H9 (cell line): ENCODE measurements at regions not wholly inside any gene's neighbourhood (a gene's known extent, or its start where the extent isn't known, plus 50 kb on each side); places are given as distances from the start of the nearest gene placed in this dataset.

ENCODE experiments used
- DNase-seq: peaks from one replicate; pipeline ENCODE4 v3.0.0-alpha.2; 2017
- H2AFZ ChIP-seq: one replicate; pipeline ENCODE4 v1.6.1; 2013; ENCODE audit warnings: mild to moderate bottlenecking, low read length, control low read depth, moderate library complexity
- H2AK5ac ChIP-seq: 2 replicates; pipeline ENCODE4 v1.6.1; 2013; ENCODE audit warnings: low read length, control low read depth, mixed read lengths; ENCODE audit not compliant: insufficient read length
- H2BK120ac ChIP-seq: one replicate; pipeline ENCODE4 v1.6.1; 2013; ENCODE audit warnings: low read depth, mild to moderate bottlenecking, low read length, control low read depth, inconsistent platforms; ENCODE audit not compliant: poor library complexity, severe bottlenecking
- H2BK12ac ChIP-seq: 2 replicates; pipeline ENCODE4 v1.6.1; 2013; ENCODE audit warnings: low read length, control low read depth, mixed read lengths, low read depth; ENCODE audit not compliant: insufficient read length
- H2BK15ac ChIP-seq: 2 replicates; pipeline ENCODE4 v1.6.1; 2013; ENCODE audit warnings: low read depth, low read length, control low read depth
- H2BK20ac ChIP-seq: one replicate; pipeline ENCODE4 v1.6.1; 2013; ENCODE audit warnings: low read depth, mild to moderate bottlenecking, low read length, control low read depth, inconsistent platforms; ENCODE audit not compliant: poor library complexity, severe bottlenecking
- H2BK5ac ChIP-seq: 2 replicates; pipeline ENCODE4 v1.6.1; 2013; ENCODE audit warnings: low read length, control low read depth, mixed read lengths; ENCODE audit not compliant: insufficient read length
- H3K14ac ChIP-seq: 2 replicates; pipeline ENCODE4 v1.6.1; 2013; ENCODE audit warnings: low read length, control low read depth; ENCODE audit not compliant: insufficient read depth
- H3K18ac ChIP-seq: 2 replicates; pipeline ENCODE4 v1.6.1; 2013; ENCODE audit warnings: low read depth, mild to moderate bottlenecking, mixed read lengths, low read length, control low read depth; ENCODE audit not compliant: insufficient read length
- H3K23ac ChIP-seq: 2 replicates; pipeline ENCODE4 v1.6.1; 2013; ENCODE audit warnings: low read length, control low read depth, mixed read lengths, low read depth; ENCODE audit not compliant: insufficient read length
- H3K23me2 ChIP-seq: 2 replicates; pipeline ENCODE4 v1.6.1; 2013; ENCODE audit warnings: low read depth, mild to moderate bottlenecking, mixed read lengths, low read length, control low read depth; ENCODE audit not compliant: insufficient read length, poor library complexity, severe bottlenecking
- H3K27ac ChIP-seq: 2 replicates; pipeline ENCODE4 v1.5.1; 2013; ENCODE audit warnings: low read length, control low read depth, mixed read lengths, low read depth; ENCODE audit not compliant: insufficient read length
- H3K27me3 ChIP-seq: 2 replicates; pipeline ENCODE4 v1.6.1; 2013; ENCODE audit warnings: low read length, control low read depth, inconsistent platforms; ENCODE audit not compliant: insufficient read depth
- H3K4ac ChIP-seq: 2 replicates; pipeline ENCODE4 v1.6.1; 2013; ENCODE audit warnings: low read depth, mild to moderate bottlenecking, control low read depth, inconsistent platforms, low read length, moderate library complexity
- H3K4me1 ChIP-seq: 2 replicates; pipeline ENCODE4 v1.6.1; 2013; ENCODE audit warnings: low read length, control low read depth, inconsistent platforms; ENCODE audit not compliant: insufficient read depth
- H3K4me2 ChIP-seq: 2 replicates; pipeline ENCODE4 v1.6.1; 2013; ENCODE audit warnings: low read length, control low read depth, mixed read lengths; ENCODE audit not compliant: insufficient read length, insufficient read depth
- H3K56ac ChIP-seq: 2 replicates; pipeline ENCODE4 v1.6.1; 2013; ENCODE audit warnings: low read depth, mild to moderate bottlenecking, mixed read lengths, low read length, control low read depth; ENCODE audit not compliant: insufficient read length
- H3K79me1 ChIP-seq: 2 replicates; pipeline ENCODE4 v1.6.1; 2013; ENCODE audit warnings: low read depth, mild to moderate bottlenecking, moderate library complexity, low read length, control low read depth, inconsistent platforms; ENCODE audit not compliant: insufficient read depth, poor library complexity, severe bottlenecking
- H3K79me2 ChIP-seq: 2 replicates; pipeline ENCODE4 v1.6.1; 2013; ENCODE audit warnings: low read length, control low read depth, inconsistent platforms; ENCODE audit not compliant: insufficient read depth
- H3K9ac ChIP-seq: 2 replicates; pipeline ENCODE4 v1.6.1; 2013; ENCODE audit warnings: low read length, control low read depth, mixed read lengths; ENCODE audit not compliant: insufficient read length; ENCODE audit errors: extremely low read depth
- H3K9me3 ChIP-seq: one replicate; pipeline ENCODE4 v1.6.1; 2013; ENCODE audit warnings: low read depth, low read length, inconsistent platforms; ENCODE audit not compliant: control insufficient read depth
- H3T11ph ChIP-seq: one replicate; pipeline ENCODE4 v1.6.1; 2013; ENCODE audit warnings: mild to moderate bottlenecking, low read length, control low read depth, inconsistent platforms
- H4K20me1 ChIP-seq: one replicate; pipeline ENCODE4 v1.6.1; 2013; ENCODE audit not compliant: control insufficient read depth, insufficient read length, insufficient read depth
- H4K5ac ChIP-seq: 2 replicates; pipeline ENCODE4 v1.6.1; 2013; ENCODE audit warnings: low read depth, mild to moderate bottlenecking, mixed read lengths, low read length, control low read depth; ENCODE audit not compliant: insufficient read length
- H4K8ac ChIP-seq: replicated peaks from 2 replicates; pipeline ENCODE4 v1.6.1; 2013; ENCODE audit warnings: low read length, control low read depth, mixed read lengths, low read depth; ENCODE audit not compliant: insufficient read length
- H4K91ac ChIP-seq: 2 replicates; pipeline ENCODE4 v1.6.1; 2013; ENCODE audit warnings: low read depth, mild to moderate bottlenecking, moderate library complexity, mixed read lengths, low read length, control low read depth; ENCODE audit not compliant: insufficient read length
- H3K27ac Mint-ChIP-seq, 3 experiments: 2 replicates in 2 of 3; 3 replicates in 1 of 3; pipeline ENCODE4 v1.8.0; 2020 to 2021; ENCODE audit warnings: mixed read lengths in 3 of 3, mild to moderate bottlenecking in 1 of 3, moderate library complexity in 1 of 3
- H3K27me3 Mint-ChIP-seq: 2 replicates; pipeline ENCODE4 v1.8.0; 2021; ENCODE audit warnings: low read depth, mild to moderate bottlenecking, moderate library complexity, mixed read lengths
- H3K36me3 Mint-ChIP-seq, 3 experiments: 2 replicates in 2 of 3; 3 replicates in 1 of 3; pipeline ENCODE4 v1.8.0; 2020 to 2021; ENCODE audit warnings: low read depth in 3 of 3, mixed read lengths in 3 of 3; ENCODE audit not compliant: insufficient read depth in 1 of 3
- H3K4me1 Mint-ChIP-seq, 2 experiments: 2 replicates each; pipeline ENCODE4 v1.8.0; 2020; ENCODE audit warnings: mixed read lengths in 2 of 2
- H3K4me3 Mint-ChIP-seq, 2 experiments: 2 replicates in 1 of 2; 3 replicates in 1 of 2; pipeline ENCODE4 v1.8.0; 2020 to 2021; ENCODE audit warnings: mild to moderate bottlenecking in 2 of 2, mixed read lengths in 2 of 2, moderate library complexity in 1 of 2
- H3K9me3 Mint-ChIP-seq, 2 experiments: 2 replicates in 1 of 2; 3 replicates in 1 of 2; pipeline ENCODE4 v1.8.0; 2020; ENCODE audit warnings: mild to moderate bottlenecking in 2 of 2, mixed read lengths in 2 of 2, moderate library complexity in 1 of 2
- WGBS: extraction: QIAGEN DNeasy Blood & Tissue Kit; methylation state at CpG from one replicate; pipeline ENCODE4 v1.1.7; 2013; ENCODE audit warnings: missing lambda C conversion rate, low lambda C conversion rate, mixed read lengths; ENCODE audit not compliant: insufficient read length; ENCODE audit errors: extremely low coverage; 5-methylcytosine and 5-hydroxymethylcytosine counted together
- TF ChIP-seq, protein P1 (sequence below): fragments of 200-600 bp; sonication (generic); conservative IDR thresholded peaks from 3 replicates; pipeline ENCODE4 v1.8.0; 2021; ENCODE audit warnings: antibody characterized with exemption, mild to moderate bottlenecking

DNA sequence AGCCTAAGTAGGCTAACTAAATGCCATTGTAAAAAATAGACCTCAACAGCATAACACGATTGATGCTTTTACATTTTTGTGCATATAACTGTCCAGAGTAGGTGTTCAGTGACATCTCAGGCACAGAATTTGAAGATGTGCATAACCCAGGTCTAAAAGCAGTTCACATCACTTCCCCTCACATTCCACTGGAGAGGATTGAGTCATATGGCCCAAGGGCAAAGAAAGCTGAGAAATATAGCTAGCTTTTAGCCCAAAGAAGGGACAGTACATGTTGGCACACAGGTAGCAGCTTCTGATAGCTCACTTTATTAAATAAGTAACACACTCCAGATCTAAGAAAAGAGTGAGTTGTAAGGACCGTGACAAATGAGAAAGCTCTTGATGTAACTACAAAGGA is 2259.5 kb upstream of the WWC1 start:
- no peak overlapping the region for H2BK15ac ChIP-seq
- WGBS = no CpG with 5 or more reads among the region's 2 CpGs
- Mint-ChIP-seq H3K9me3 (no peaks in the 10 kb centered on the region), H3K4me3 (no peak overlapping the region), H3K4me1 (peaks cover 0 to 4% of the 10 kb centered on the region in 2 experiments; a peak in 2 of 4 replicates), H3K36me3 (peaks cover 4 to 7% (median 5%) of the 10 kb centered on the region in 3 experiments; a peak in 4 of 7 replicates), H3K27ac (peak overlapping the region in 1 of 3 experiments; percentile 26; a peak in 1 of 7 replicates), H3K27me3 (no peaks in the 10 kb centered on the region)
- H3K9ac ChIP-seq = no peak overlapping the region
- H3K23ac ChIP-seq = no peak overlapping the region
- no peak overlapping the region for H4K8ac ChIP-seq
- no peaks in the 10 kb centered on the region for H3K9me3 ChIP-seq
- H2BK20ac ChIP-seq = no peak overlapping the region
- no peak overlapping the region for H2BK120ac ChIP-seq
- H3K18ac ChIP-seq = no peak overlapping the region
- H3K27ac ChIP-seq = no peak overlapping the region
- H3K4me2 ChIP-seq = no peak overlapping the region
- no peaks in the 10 kb centered on the region for H3K79me2 ChIP-seq
- H4K5ac ChIP-seq = no peak overlapping the region
- H3K79me1 ChIP-seq = no peaks in the 10 kb centered on the region
- no peak overlapping the region for H2BK5ac ChIP-seq
- no peak overlapping the region for H2BK12ac ChIP-seq
- H4K91ac ChIP-seq = no peak overlapping the region
- H3K4me1 ChIP-seq = no peaks in the 10 kb centered on the region
- no peak overlapping the region for H2AK5ac ChIP-seq
- H3K4ac ChIP-seq = no peak overlapping the region
- H3T11ph ChIP-seq = no peak overlapping the region
- TF ChIP-seq, protein P1, sequence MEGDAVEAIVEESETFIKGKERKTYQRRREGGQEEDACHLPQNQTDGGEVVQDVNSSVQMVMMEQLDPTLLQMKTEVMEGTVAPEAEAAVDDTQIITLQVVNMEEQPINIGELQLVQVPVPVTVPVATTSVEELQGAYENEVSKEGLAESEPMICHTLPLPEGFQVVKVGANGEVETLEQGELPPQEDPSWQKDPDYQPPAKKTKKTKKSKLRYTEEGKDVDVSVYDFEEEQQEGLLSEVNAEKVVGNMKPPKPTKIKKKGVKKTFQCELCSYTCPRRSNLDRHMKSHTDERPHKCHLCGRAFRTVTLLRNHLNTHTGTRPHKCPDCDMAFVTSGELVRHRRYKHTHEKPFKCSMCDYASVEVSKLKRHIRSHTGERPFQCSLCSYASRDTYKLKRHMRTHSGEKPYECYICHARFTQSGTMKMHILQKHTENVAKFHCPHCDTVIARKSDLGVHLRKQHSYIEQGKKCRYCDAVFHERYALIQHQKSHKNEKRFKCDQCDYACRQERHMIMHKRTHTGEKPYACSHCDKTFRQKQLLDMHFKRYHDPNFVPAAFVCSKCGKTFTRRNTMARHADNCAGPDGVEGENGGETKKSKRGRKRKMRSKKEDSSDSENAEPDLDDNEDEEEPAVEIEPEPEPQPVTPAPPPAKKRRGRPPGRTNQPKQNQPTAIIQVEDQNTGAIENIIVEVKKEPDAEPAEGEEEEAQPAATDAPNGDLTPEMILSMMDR = no peak
- no peaks in the 10 kb centered on the region; the same call in 1 of the 2 replicates for H3K27me3 ChIP-seq
- no peak overlapping the region for H3K56ac ChIP-seq
- no peak overlapping the region for H3K14ac ChIP-seq
- no peak for DNase-seq
- H4K20me1 ChIP-seq = no peaks in the 10 kb centered on the region
- H2AFZ ChIP-seq = no peak overlapping the region
- no peaks in the 10 kb centered on the region for H3K23me2 ChIP-seq
